ENCODE measurements at regions not wholly inside any gene's neighbourhood (a gene's known extent, or its start where the extent isn't known, plus 50 kb on each side); places are given as distances from the start of the nearest gene placed in this dataset.

DNA sequence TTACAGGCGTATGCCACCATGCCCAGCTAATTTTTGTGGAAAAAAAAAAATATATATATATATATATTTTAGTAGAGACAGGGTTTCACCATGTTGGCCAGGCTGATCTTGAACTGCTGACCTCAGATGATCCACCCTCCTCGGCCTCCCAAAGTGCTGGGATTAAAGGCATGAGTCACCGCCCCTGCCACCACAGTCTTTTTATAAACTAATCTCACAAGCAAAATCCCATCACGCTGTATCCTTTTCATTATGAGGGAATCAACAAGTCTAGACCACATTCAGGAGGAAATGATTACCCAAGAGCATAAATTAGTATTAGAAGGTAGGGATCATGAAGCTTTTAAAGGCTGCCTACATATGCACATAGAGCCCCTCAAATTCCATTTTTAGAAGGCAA, 210.6 kb upstream of the NBEA start (continued):
- TF ChIP-seq, protein P1, sequence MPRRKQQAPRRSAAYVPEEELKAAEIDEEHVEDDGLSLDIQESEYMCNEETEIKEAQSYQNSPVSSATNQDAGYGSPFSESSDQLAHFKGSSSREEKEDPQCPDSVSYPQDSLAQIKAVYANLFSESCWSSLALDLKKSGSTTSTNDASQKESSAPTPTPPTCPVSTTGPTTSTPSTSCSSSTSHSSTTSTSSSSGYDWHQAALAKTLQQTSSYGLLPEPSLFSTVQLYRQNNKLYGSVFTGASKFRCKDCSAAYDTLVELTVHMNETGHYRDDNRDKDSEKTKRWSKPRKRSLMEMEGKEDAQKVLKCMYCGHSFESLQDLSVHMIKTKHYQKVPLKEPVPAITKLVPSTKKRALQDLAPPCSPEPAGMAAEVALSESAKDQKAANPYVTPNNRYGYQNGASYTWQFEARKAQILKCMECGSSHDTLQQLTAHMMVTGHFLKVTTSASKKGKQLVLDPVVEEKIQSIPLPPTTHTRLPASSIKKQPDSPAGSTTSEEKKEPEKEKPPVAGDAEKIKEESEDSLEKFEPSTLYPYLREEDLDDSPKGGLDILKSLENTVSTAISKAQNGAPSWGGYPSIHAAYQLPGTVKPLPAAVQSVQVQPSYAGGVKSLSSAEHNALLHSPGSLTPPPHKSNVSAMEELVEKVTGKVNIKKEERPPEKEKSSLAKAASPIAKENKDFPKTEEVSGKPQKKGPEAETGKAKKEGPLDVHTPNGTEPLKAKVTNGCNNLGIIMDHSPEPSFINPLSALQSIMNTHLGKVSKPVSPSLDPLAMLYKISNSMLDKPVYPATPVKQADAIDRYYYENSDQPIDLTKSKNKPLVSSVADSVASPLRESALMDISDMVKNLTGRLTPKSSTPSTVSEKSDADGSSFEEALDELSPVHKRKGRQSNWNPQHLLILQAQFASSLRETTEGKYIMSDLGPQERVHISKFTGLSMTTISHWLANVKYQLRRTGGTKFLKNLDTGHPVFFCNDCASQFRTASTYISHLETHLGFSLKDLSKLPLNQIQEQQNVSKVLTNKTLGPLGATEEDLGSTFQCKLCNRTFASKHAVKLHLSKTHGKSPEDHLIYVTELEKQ (tag by site-specific recombination; IDR thresholded peaks at IDR 0.05; ENCODE audit: borderline replicate concordance): no peak
- TF ChIP-seq ZNF175 (tag by site-specific recombination; IDR thresholded peaks at IDR 0.05) (no peak), FEZF1 (tag by site-specific recombination; IDR thresholded peaks at IDR 0.05) (no peak), ZNF660 (tag by site-specific recombination; IDR thresholded peaks at IDR 0.05) (no peak), GLIS1 (tag by site-specific recombination; IDR thresholded peaks at IDR 0.05) (no peak)
- TF ChIP-seq, protein P2, sequence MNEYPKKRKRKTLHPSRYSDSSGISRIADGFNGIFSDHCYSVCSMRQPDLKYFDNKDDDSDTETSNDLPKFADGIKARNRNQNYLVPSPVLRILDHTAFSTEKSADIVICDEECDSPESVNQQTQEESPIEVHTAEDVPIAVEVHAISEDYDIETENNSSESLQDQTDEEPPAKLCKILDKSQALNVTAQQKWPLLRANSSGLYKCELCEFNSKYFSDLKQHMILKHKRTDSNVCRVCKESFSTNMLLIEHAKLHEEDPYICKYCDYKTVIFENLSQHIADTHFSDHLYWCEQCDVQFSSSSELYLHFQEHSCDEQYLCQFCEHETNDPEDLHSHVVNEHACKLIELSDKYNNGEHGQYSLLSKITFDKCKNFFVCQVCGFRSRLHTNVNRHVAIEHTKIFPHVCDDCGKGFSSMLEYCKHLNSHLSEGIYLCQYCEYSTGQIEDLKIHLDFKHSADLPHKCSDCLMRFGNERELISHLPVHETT (tag by site-specific recombination; IDR thresholded peaks at IDR 0.05): no peak
- TF ChIP-seq, protein P3, sequence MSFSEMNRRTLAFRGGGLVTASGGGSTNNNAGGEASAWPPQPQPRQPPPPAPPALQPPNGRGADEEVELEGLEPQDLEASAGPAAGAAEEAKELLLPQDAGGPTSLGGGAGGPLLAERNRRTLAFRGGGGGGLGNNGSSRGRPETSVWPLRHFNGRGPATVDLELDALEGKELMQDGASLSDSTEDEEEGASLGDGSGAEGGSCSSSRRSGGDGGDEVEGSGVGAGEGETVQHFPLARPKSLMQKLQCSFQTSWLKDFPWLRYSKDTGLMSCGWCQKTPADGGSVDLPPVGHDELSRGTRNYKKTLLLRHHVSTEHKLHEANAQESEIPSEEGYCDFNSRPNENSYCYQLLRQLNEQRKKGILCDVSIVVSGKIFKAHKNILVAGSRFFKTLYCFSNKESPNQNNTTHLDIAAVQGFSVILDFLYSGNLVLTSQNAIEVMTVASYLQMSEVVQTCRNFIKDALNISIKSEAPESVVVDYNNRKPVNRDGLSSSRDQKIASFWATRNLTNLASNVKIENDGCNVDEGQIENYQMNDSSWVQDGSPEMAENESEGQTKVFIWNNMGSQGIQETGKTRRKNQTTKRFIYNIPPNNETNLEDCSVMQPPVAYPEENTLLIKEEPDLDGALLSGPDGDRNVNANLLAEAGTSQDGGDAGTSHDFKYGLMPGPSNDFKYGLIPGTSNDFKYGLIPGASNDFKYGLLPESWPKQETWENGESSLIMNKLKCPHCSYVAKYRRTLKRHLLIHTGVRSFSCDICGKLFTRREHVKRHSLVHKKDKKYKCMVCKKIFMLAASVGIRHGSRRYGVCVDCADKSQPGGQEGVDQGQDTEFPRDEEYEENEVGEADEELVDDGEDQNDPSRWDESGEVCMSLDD (tag by site-specific recombination; IDR thresholded peaks at IDR 0.05): no peak
- TF ChIP-seq, protein P4, sequence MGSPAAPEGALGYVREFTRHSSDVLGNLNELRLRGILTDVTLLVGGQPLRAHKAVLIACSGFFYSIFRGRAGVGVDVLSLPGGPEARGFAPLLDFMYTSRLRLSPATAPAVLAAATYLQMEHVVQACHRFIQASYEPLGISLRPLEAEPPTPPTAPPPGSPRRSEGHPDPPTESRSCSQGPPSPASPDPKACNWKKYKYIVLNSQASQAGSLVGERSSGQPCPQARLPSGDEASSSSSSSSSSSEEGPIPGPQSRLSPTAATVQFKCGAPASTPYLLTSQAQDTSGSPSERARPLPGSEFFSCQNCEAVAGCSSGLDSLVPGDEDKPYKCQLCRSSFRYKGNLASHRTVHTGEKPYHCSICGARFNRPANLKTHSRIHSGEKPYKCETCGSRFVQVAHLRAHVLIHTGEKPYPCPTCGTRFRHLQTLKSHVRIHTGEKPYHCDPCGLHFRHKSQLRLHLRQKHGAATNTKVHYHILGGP (tag by site-specific recombination; IDR thresholded peaks at IDR 0.05): no peak

DNA sequence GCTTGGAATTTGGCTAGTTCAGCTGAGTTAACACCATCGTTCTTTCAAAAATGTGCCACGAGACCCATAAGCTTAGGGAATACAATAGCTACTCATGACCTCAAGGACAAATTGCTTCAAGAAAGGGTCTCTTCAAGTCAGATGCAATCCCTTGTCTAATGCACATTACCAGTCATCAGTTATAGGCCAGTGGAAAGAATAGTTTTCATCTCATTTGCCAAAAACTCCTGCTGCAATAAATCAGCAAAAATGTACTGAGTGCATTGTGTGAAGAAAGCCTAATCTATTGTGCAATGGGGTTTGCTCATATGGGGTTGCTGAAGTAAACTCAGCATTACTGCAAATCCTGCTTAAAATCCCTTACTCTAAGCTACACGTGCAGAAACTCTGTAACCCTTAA, 208.3 kb upstream of the NBEA start:
- POLR2A ChIA-PET: no interaction called here
- CTCF ChIA-PET: interaction anchor here (0.6 kb wide), 1 partner anchor 761 kb away, joined by 3 read pairs; no protein-coding TSS in a partner anchor
- TF ChIP-seq ZNF624 (tag by site-specific recombination; IDR thresholded peaks at IDR 0.05): no peak
- no peak for TF ChIP-seq ZNF473 (tag by site-specific recombination; IDR thresholded peaks at IDR 0.05)
- TF ChIP-seq ZNF544 (tag by site-specific recombination; IDR thresholded peaks at IDR 0.05): no peak
- TF ChIP-seq ZNF155 (tag by site-specific recombination; IDR thresholded peaks at IDR 0.05): no peak
- TF ChIP-seq, protein P5, sequence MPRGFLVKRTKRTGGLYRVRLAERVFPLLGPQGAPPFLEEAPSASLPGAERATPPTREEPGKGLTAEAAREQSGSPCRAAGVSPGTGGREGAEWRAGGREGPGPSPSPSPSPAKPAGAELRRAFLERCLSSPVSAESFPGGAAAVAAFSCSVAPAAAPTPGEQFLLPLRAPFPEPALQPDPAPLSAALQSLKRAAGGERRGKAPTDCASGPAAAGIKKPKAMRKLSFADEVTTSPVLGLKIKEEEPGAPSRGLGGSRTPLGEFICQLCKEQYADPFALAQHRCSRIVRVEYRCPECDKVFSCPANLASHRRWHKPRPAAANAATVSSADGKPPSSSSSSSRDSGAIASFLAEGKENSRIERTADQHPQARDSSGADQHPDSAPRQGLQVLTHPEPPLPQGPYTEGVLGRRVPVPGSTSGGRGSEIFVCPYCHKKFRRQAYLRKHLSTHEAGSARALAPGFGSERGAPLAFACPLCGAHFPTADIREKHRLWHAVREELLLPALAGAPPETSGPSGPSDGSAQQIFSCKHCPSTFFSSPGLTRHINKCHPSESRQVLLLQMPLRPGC (tag by site-specific recombination; IDR thresholded peaks at IDR 0.05): no peak
- TF ChIP-seq, protein P6, sequence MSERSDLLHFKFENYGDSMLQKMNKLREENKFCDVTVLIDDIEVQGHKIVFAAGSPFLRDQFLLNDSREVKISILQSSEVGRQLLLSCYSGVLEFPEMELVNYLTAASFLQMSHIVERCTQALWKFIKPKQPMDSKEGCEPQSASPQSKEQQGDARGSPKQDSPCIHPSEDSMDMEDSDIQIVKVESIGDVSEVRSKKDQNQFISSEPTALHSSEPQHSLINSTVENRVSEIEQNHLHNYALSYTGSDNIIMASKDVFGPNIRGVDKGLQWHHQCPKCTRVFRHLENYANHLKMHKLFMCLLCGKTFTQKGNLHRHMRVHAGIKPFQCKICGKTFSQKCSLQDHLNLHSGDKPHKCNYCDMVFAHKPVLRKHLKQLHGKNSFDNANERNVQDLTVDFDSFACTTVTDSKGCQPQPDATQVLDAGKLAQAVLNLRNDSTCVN (tag by site-specific recombination; optimal IDR thresholded peaks at IDR 0.05): no peak
- no peak for TF ChIP-seq ZNF510 (tag by site-specific recombination; IDR thresholded peaks at IDR 0.05; ENCODE audit: insufficient replicate concordance)
- TF ChIP-seq ZNF274 (IDR thresholded peaks at IDR 0.05; ENCODE audit: low read length): no peak
- TF ChIP-seq ZNF274 (tag by site-specific recombination; IDR thresholded peaks at IDR 0.05; ENCODE audit: borderline replicate concordance): no peak
- TF ChIP-seq, protein P7, sequence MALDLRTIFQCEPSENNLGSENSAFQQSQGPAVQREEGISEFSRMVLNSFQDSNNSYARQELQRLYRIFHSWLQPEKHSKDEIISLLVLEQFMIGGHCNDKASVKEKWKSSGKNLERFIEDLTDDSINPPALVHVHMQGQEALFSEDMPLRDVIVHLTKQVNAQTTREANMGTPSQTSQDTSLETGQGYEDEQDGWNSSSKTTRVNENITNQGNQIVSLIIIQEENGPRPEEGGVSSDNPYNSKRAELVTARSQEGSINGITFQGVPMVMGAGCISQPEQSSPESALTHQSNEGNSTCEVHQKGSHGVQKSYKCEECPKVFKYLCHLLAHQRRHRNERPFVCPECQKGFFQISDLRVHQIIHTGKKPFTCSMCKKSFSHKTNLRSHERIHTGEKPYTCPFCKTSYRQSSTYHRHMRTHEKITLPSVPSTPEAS (tag by site-specific recombination; IDR thresholded peaks at IDR 0.05): no peak
- TF ChIP-seq, protein P2 (tag by site-specific recombination; IDR thresholded peaks at IDR 0.05): no peak
- TF ChIP-seq ZNF596 (tag by site-specific recombination; IDR thresholded peaks at IDR 0.05): no peak
- no peak for TF ChIP-seq TRIM28 (IDR thresholded peaks at IDR 0.05; ENCODE audit: borderline replicate concordance, low read length)
- TF ChIP-seq MZF1 (tag by site-specific recombination; IDR thresholded peaks at IDR 0.05; ENCODE audit: borderline replicate concordance): no peak

More for the DNA sequence above, 208.3 kb upstream of the NBEA start:
- H3K27ac ChIP-seq (ENCODE audit: extremely low read depth, low read depth, low read length): no peak overlapping the region
- no peaks in the 10 kb centered on the region for H3K4me1 ChIP-seq (ENCODE audit: control insufficient read depth, insufficient read depth, low read length)
- H3K36me3 ChIP-seq (ENCODE audit: control insufficient read depth in 2 of 2, insufficient read depth in 1 of 2, low read length in 2 of 2): no peaks in the 10 kb centered on the region
- H3K4me3 ChIP-seq (ENCODE audit: low read depth, low read length): no peak overlapping the region
- H3K9me3 ChIP-seq (ENCODE audit: control insufficient read depth, insufficient read depth, low read depth, low read length): no peaks in the 10 kb centered on the region
